Gastroesophageal sphincter (tissue), 3 donors: ENCODE measurements at regions not wholly inside any gene's neighbourhood (a gene's known extent, or its start where the extent isn't known, plus 50 kb on each side); places are given as distances from the start of the nearest gene placed in this dataset.

Source experiments
- CTCF ChIP-seq, 4 experiments: fragments of 200-600 bp in 2 of 4; fragments of 450-650 bp in 2 of 4; sonication (generic) in 1 of 4; IDR thresholded peaks; one replicate each; pipeline ENCODE4 v1.5.1; 2017 to 2019; ENCODE audit warnings: antibody characterized with exemption in 4 of 4, mild to moderate bottlenecking in 2 of 4, moderate library complexity in 2 of 4
- POLR2A ChIP-seq, 2 donors: fragments of 450-650 bp; IDR thresholded peaks; one replicate each; pipeline ENCODE4 v1.6.1; 2017; ENCODE audit warnings: antibody characterized with exemption in 2 of 2, mild to moderate bottlenecking in 2 of 2, moderate library complexity in 1 of 2
- POLR2AphosphoS5 ChIP-seq: sonication (generic); formaldehyde crosslinking; IDR thresholded peaks from one replicate; pipeline ENCODE4 v1.6.1; 2017; ENCODE audit warnings: antibody characterized with exemption

GRCh38 chr4:115780268-115780667, 666.8 kb upstream of the NDST4 start:
- TF ChIP-seq POLR2A (IDR thresholded peaks at IDR 0.05) (no peak), CTCF (IDR thresholded peaks at IDR 0.05) (no peak), POLR2AphosphoS5 (no peak)
